Natural killer cell (primary cell): ENCODE measurements at regions not wholly inside any gene's neighbourhood (a gene's known extent, or its start where the extent isn't known, plus 50 kb on each side); places are given as distances from the start of the nearest gene placed in this dataset.

Experiments
- ATAC-seq, 3 donors: fragments of 150-1000 bp in 2 of 3; fragments of 200-7000 bp in 1 of 3; cut with Tn5 transposase; 1 replicate in 1 of 3; 2 replicates in 2 of 3; pipeline ENCODE4 v1.10.0; 2021; ENCODE audit warnings: mild to moderate bottlenecking in 2 of 3, moderate library complexity in 2 of 3
- DNase-seq, 2 donors: peaks; one replicate each; pipeline versions ENCODE4 v3.0.0 to v3.0.0-alpha.2; 2013 to 2021; ENCODE audit warnings: mixed read lengths in 1 of 2
- H3K27ac ChIP-seq: one replicate; pipeline ENCODE4 v1.5.1; 2013; ENCODE audit warnings: mild to moderate bottlenecking, low read length
- H3K27me3 ChIP-seq: one replicate; pipeline ENCODE4 v1.6.1; 2013; ENCODE audit warnings: low read length; ENCODE audit not compliant: control insufficient read depth, insufficient read depth
- H3K36me3 ChIP-seq: one replicate; pipeline ENCODE4 v1.6.1; 2013; ENCODE audit warnings: low read length; ENCODE audit not compliant: control insufficient read depth, insufficient read depth
- H3K4me1 ChIP-seq: one replicate; pipeline ENCODE4 v1.6.1; 2013; ENCODE audit warnings: low read length; ENCODE audit not compliant: control insufficient read depth, insufficient read depth
- H3K4me3 ChIP-seq: one replicate; pipeline ENCODE4 v1.5.1; 2013; ENCODE audit warnings: low read length
- H3K9me3 ChIP-seq: one replicate; pipeline ENCODE4 v1.6.1; 2013; ENCODE audit warnings: low read length; ENCODE audit not compliant: control insufficient read depth, insufficient read depth
- H3K27ac Mint-ChIP-seq, 2 donors: one replicate each; pipeline ENCODE4 v1.8.0; 2022; ENCODE audit warnings: mild to moderate bottlenecking in 2 of 2, mixed read lengths in 2 of 2, moderate library complexity in 1 of 2
- H3K27me3 Mint-ChIP-seq, 2 donors: one replicate each; pipeline ENCODE4 v1.8.0; 2022; ENCODE audit warnings: low read depth in 2 of 2, mixed read lengths in 2 of 2
- H3K36me3 Mint-ChIP-seq: one replicate; pipeline ENCODE4 v1.8.0; 2022; ENCODE audit warnings: mixed read lengths
- H3K4me1 Mint-ChIP-seq, 2 donors: one replicate each; pipeline ENCODE4 v1.8.0; 2022; ENCODE audit warnings: mixed read lengths in 2 of 2
- H3K4me3 Mint-ChIP-seq: one replicate; pipeline ENCODE4 v1.8.0; 2022; ENCODE audit warnings: mild to moderate bottlenecking, moderate library complexity, mixed read lengths
- H3K9me3 Mint-ChIP-seq, 2 donors: one replicate each; pipeline ENCODE4 v1.8.0; 2022; ENCODE audit warnings: mixed read lengths in 2 of 2
- CTCF ChIP-seq: fragments of 200-600 bp; IDR thresholded peaks from one replicate; pipeline ENCODE4 v1.8.0; 2022; ENCODE audit warnings: antibody characterized with exemption
- WGBS: methylation state at CpG from one replicate; pipeline ENCODE4 v1.1.7; 2013; ENCODE audit warnings: missing lambda C conversion rate; ENCODE audit not compliant: insufficient coverage; 5-methylcytosine and 5-hydroxymethylcytosine counted together
- intact Hi-C: fragments of 100-400 bp; cut with micrococcal nuclease; formaldehyde crosslinking; loops from one replicate; pipeline ENCODE4 v1.14.2; 2022

GRCh38 chr7:96508371-96508770 is 186.5 kb upstream of the SLC25A13 start:
- no peaks in the 10 kb centered on the region for H3K36me3 Mint-ChIP-seq

GRCh38 chr7:96503597-96503996 is 181.7 kb upstream of the SLC25A13 start:
- Histone ChIP-seq H3K36me3 (no peaks in the 10 kb centered on the region), H3K27me3 (no peaks in the 10 kb centered on the region), H3K27ac (no peak overlapping the region), H3K4me3 (no peak overlapping the region), H3K4me1 (no peaks in the 10 kb centered on the region), H3K9me3 (no peaks in the 10 kb centered on the region)
- Mint-ChIP-seq H3K9me3 (no peaks in the 10 kb centered on the region), H3K27me3 (peaks cover 0 to 17% of the 10 kb centered on the region in 2 donors), H3K4me1 (no peaks in the 10 kb centered on the region), H3K27ac (no peak overlapping the region), H3K4me3 (no peak overlapping the region), H3K36me3 (no peaks in the 10 kb centered on the region)
- intact Hi-C loops: no loop called here
- WGBS: 100% methylated on average over 1 of the region's 1 CpG
- TF ChIP-seq CTCF: no peak
- DNase-seq (no peak), ATAC-seq (no peak)

More at GRCh38 chr7:96508371-96508770, 186.5 kb upstream of the SLC25A13 start:
- no peak for ATAC-seq
- Histone ChIP-seq H3K27ac (no peak overlapping the region), H3K4me3 (no peak overlapping the region), H3K9me3 (no peaks in the 10 kb centered on the region), H3K4me1 (no peaks in the 10 kb centered on the region), H3K36me3 (no peaks in the 10 kb centered on the region), H3K27me3 (no peaks in the 10 kb centered on the region)
- Mint-ChIP-seq H3K4me1 (no peaks in the 10 kb centered on the region), H3K9me3 (no peaks in the 10 kb centered on the region), H3K4me3 (no peak overlapping the region), H3K27me3 (peaks cover 11 to 25% of the 10 kb centered on the region in 2 donors), H3K27ac (no peak overlapping the region)
- 11% methylated on average over 1 of the region's 1 CpG for WGBS
- no peak for DNase-seq
- intact Hi-C loops: no loop called here
- no peak for TF ChIP-seq CTCF

- H3K36me3 ChIP-seq: no peaks in the 10 kb centered on the region
- ATAC-seq: no peak
- no peaks in the 10 kb centered on the region for H3K27me3 ChIP-seq
- H3K4me1 ChIP-seq: no peaks in the 10 kb centered on the region
- Mint-ChIP-seq H3K4me1 (no peaks in the 10 kb centered on the region), H3K27ac (no peak overlapping the region), H3K36me3 (no peaks in the 10 kb centered on the region), H3K9me3 (no peaks in the 10 kb centered on the region), H3K27me3 (peaks cover 0 to 17% of the 10 kb centered on the region in 2 donors), H3K4me3 (no peak overlapping the region)
- DNase-seq: no peak
- H3K9me3 ChIP-seq: no peaks in the 10 kb centered on the region
- intact Hi-C loops: no loop called here
- H3K27ac ChIP-seq: no peak overlapping the region
- TF ChIP-seq CTCF: no peak
- H3K4me3 ChIP-seq: no peak overlapping the region
Observed at GRCh38 chr7:96501318-96501717, 179.4 kb upstream of the SLC25A13 start.

- DNase-seq: no peak
- intact Hi-C loops: no loop called here
Observed at GRCh38 chr7:96499532-96499931, 177.6 kb upstream of the SLC25A13 start.

More at GRCh38 chr7:96499532-96499931, 177.6 kb upstream of the SLC25A13 start:
- no peak overlapping the region for H3K4me3 Mint-ChIP-seq
- H3K36me3 Mint-ChIP-seq: no peaks in the 10 kb centered on the region
- H3K27ac Mint-ChIP-seq: no peak overlapping the region
- Histone ChIP-seq H3K36me3 (no peaks in the 10 kb centered on the region), H3K4me3 (no peak overlapping the region), H3K9me3 (no peaks in the 10 kb centered on the region), H3K27me3 (no peaks in the 10 kb centered on the region), H3K4me1 (no peaks in the 10 kb centered on the region), H3K27ac (no peak overlapping the region)
- no peak for TF ChIP-seq CTCF
- no peak for ATAC-seq
- peaks cover 0 to under 1% of the 10 kb centered on the region in 2 donors for H3K9me3 Mint-ChIP-seq
- peaks cover 0 to 12% of the 10 kb centered on the region in 2 donors for H3K27me3 Mint-ChIP-seq
- H3K4me1 Mint-ChIP-seq: peaks cover 5% of the 10 kb centered on the region in 2 donors
- WGBS: 83% methylated on average over 2 of the region's 3 CpGs
